ENCODE measurements at regions not wholly inside any gene's neighbourhood (a gene's known extent, or its start where the extent isn't known, plus 50 kb on each side); places are given as distances from the start of the nearest gene placed in this dataset.

DNA sequence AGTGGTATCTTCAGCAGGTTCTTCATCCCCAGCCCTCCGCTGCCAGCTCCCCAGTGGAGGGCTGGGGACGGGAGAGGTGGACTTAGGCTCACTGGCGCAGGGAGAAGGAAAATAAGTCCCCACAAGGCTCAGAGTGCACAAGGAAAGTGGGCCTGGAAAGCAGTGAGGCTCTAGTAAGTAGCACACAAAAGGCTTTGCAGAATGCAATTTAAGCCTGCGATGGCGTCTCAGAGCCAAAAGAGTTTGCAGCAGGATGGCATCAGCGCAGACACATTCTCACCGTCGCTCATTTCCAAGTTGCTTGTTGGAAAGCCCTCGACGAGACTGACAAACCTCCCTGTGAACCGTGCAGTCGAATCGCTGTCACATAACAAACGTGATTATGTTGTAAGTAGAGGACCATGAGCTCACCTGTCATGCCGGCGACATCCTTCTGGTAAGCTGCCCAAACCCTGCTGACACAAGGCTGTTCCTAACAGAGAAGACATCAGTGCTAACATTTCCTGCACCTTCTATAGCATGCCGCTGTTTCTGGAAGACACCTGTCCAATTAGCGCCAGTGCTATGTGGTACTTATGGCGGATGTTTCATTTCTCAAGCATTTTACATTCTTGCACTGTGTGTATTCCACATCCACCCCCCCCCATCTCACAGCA, 98.3 kb upstream of the NPVF start:
- ChIA-PET CTCF (no interaction called here), POLR2A (no interaction called here)
- DNase-seq (ENCODE audit: low read depth, low spot score), result no peak
- no peak overlapping the region for H3K4me3 ChIP-seq (ENCODE audit: low read depth, low read length)
- no peak for TF ChIP-seq CTCF (IDR thresholded peaks at IDR 0.05; ENCODE audit: insufficient read depth, low read length, missing control alignments)

GRCh38 chr7:25329815-25330214, 101.5 kb upstream of the NPVF start:
- POLR2A ChIA-PET, result no interaction called here
- TF ChIP-seq CTCF (IDR thresholded peaks at IDR 0.05; ENCODE audit: insufficient read depth, low read length, missing control alignments), result no peak
- no peak for DNase-seq (ENCODE audit: low read depth, low spot score)
- CTCF ChIA-PET, result no interaction called here
- H3K4me3 ChIP-seq (ENCODE audit: low read depth, low read length), result no peak overlapping the region

DNA sequence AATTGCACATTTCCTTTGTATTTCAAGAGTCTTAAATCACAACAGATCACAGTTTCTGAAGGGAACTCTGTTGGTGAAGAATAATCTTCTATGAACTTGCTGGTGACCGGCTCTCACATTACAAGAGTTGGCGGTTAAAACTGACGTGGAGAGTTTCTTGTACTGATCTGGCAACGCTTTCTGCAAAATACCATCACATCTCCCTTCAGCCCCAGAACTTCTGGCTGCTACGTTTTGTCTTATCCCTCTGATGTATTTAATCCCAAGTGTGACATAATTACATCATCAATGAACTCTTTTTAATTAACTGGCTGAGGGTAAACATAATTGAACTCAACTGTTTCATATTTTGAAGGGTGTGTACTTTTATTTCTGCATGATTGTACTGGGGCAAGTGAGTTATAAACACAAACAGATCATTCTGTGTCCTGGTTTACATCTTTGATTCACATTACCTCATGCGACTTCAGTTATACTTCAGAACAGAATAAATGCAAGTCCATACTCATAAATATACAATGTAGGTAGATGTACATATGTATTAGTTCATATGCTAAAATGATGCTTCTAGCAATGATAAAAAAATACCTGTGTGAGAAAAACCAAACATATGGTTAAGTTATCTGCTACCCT, 105.1 kb upstream of the NPVF start:
- no peak overlapping the region for H3K4me3 ChIP-seq (ENCODE audit: low read depth, low read length)
- ChIA-PET CTCF (no interaction called here), POLR2A (no interaction called here)
- DNase-seq (ENCODE audit: low read depth, low spot score), result no peak
- no peak for TF ChIP-seq CTCF (IDR thresholded peaks at IDR 0.05; ENCODE audit: insufficient read depth, low read length, missing control alignments)

DNA sequence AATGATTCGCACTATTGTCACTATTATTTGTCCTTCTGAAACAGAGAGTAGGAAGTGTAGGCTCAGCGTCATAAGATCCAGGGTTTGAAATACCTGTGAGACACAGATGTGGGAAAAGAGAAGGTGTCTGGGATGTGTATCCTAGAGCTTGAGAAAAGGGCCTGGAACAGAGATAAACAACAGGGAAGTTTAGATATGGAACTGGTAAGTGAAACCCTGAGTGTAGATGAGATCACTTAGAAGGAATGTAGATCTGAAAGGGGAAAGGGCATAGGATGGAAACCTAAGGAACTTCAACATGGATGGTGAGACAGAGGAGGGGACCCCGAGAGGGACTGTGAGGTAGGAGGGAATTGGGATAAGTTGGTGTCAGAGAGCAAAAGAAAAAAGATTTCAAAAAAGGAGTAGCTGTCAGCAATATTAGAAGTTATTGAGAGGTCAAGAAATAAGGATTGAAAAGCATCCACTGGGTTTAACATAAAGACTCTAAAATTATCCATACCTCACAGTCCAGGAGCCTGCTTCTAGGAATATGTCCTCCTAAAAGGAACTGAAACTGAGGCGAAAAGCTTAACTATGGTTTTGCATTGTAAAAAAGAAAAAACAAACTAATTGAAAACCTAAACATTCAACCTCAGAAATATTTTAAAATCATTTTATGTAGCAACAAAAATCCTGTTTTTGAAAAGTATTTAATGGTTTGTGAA, 119.2 kb upstream of the NPVF start:
- no peak for TF ChIP-seq CTCF (IDR thresholded peaks at IDR 0.05; ENCODE audit: insufficient read depth, low read length, missing control alignments)
- DNase-seq (ENCODE audit: low read depth, low spot score), result no peak
- ChIA-PET CTCF (no interaction called here), POLR2A (no interaction called here)
- no peak overlapping the region for H3K4me3 ChIP-seq (ENCODE audit: low read depth, low read length)

DNA sequence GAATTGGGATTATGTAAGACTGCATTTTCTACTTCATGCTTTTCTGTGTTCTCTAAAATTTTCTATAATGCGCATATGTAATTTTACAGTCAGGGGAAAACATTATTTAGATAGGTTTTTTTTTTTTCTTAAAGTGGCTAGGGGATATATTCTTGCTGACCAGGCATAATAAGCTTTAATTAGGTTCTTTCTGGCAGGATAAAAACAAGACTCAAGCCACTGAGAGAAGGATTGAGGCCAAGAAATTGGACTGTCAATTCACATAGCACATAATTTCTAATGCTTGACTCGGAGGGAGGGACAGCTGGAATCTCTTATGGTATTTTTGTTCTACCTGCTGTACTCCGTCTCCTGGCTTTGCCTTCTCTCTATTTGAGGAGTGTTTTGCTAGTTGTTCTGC, 119.8 kb upstream of the NPVF start:
- ChIA-PET POLR2A (no interaction called here), CTCF (no interaction called here)
- no peak overlapping the region for H3K4me3 ChIP-seq (ENCODE audit: low read depth, low read length)
- TF ChIP-seq CTCF (IDR thresholded peaks at IDR 0.05; ENCODE audit: insufficient read depth, low read length, missing control alignments), result no peak
- no peak for DNase-seq (ENCODE audit: low read depth, low spot score)

- DNase-seq (ENCODE audit: low read depth, low spot score), result no peak
- no peak overlapping the region for H3K4me3 ChIP-seq (ENCODE audit: low read depth, low read length)
- TF ChIP-seq CTCF (IDR thresholded peaks at IDR 0.05; ENCODE audit: insufficient read depth, low read length, missing control alignments), result no peak
- CTCF ChIA-PET, result no interaction called here
- POLR2A ChIA-PET, result no interaction called here
Observed at GRCh38 chr7:25349283-25350017, 121.2 kb upstream of the NPVF start.

Measured in AG04449 (cell line).